CD4-positive, alpha-beta T cell treated with Interleukin-6 at 100 ng/mL for 8 hours (primary cell): ENCODE measurements at regions not wholly inside any gene's neighbourhood (a gene's known extent, or its start where the extent isn't known, plus 50 kb on each side); places are given as distances from the start of the nearest gene placed in this dataset.

Experiments
- DNase-seq: peaks from one replicate; pipeline ENCODE4 v3.0.0-alpha.2; 2020; ENCODE audit warnings: mixed read lengths, low spot score

- no peak for DNase-seq
Observed at GRCh38 chr10:80860719-80861118, 323.0 kb downstream of the SH2D4B start.

GRCh38 chr10:80861882-80862281 is 324.2 kb downstream of the SH2D4B start:
- no peak for DNase-seq

GRCh38 chr10:80870282-80870681 is 332.6 kb downstream of the SH2D4B start:
- no peak for DNase-seq

GRCh38 chr10:80871083-80871482 is 333.4 kb downstream of the SH2D4B start:
- DNase-seq, result no peak

- DNase-seq, result no peak
Observed at GRCh38 chr10:80878330-80878729, 340.6 kb downstream of the SH2D4B start.

- DNase-seq, result no peak
Observed at GRCh38 chr10:80890146-80890545, 352.4 kb downstream of the SH2D4B start.

GRCh38 chr10:80893256-80893655 is 355.6 kb downstream of the SH2D4B start:
- no peak for DNase-seq

GRCh38 chr10:80894311-80894791 is 356.6 kb downstream of the SH2D4B start:
- DNase-seq, result no peak

GRCh38 chr10:80894797-80895467 is 357.2 kb downstream of the SH2D4B start:
- DNase-seq, result no peak

- DNase-seq, result no peak
Observed at GRCh38 chr10:80896076-80896475, 358.4 kb downstream of the SH2D4B start.

- DNase-seq, result no peak
Observed at GRCh38 chr10:80896959-80897358, 359.3 kb downstream of the SH2D4B start.

- no peak for DNase-seq
Observed at GRCh38 chr10:80900661-80901060, 363.0 kb downstream of the SH2D4B start.

GRCh38 chr10:80908611-80909010 is 370.9 kb downstream of the SH2D4B start:
- DNase-seq, result no peak

GRCh38 chr10:80909254-80909653 is 371.6 kb downstream of the SH2D4B start:
- DNase-seq, result no peak

GRCh38 chr10:80917636-80918035 is 379.9 kb downstream of the SH2D4B start:
- DNase-seq, result no peak

- DNase-seq, result no peak
Observed at GRCh38 chr10:80921032-80921431, 383.3 kb downstream of the SH2D4B start.

GRCh38 chr10:80924063-80924952 is 386.6 kb downstream of the SH2D4B start:
- DNase-seq, result no peak

- no peak for DNase-seq
Observed at GRCh38 chr10:80927419-80928078, 389.8 kb downstream of the SH2D4B start.

GRCh38 chr10:80938903-80939302 is 401.2 kb downstream of the SH2D4B start:
- no peak for DNase-seq

GRCh38 chr10:80945264-80945880 is 407.7 kb downstream of the SH2D4B start:
- no peak for DNase-seq

GRCh38 chr10:80946073-80946472 is 408.4 kb downstream of the SH2D4B start:
- no peak for DNase-seq
